ENCODE measurements at regions not wholly inside any gene's neighbourhood (a gene's known extent, or its start where the extent isn't known, plus 50 kb on each side); places are given as distances from the start of the nearest gene placed in this dataset.

DNA sequence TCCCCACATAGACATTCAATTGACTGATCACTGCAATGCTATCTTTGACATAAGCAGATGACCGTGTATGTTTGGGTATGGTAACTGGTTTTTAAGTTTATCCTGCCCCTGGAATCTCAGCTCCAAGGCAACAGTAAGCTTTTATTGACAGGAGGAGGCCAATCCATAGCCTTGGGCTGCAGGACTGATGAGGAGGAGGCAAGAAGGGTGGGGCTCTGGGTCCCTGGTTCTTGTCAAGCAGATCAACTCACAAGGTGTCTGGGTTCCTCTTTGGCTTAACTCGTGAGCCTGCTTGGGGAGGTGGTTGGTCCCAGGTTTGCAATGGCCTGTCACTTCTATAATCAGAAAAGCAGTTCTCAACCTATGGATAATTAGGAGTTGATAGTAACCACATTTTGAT, 113.2 kb upstream of the STX18 start:
- no peak overlapping the region for H2AFZ ChIP-seq
- no peaks in the 10 kb centered on the region for H3K36me3 ChIP-seq (replicated peaks; ENCODE audit: insufficient read depth, low read depth)
- H4K20me1 ChIP-seq (ENCODE audit: insufficient read depth, poor library complexity, severe bottlenecking) = no peaks in the 10 kb centered on the region
- no peaks in the 10 kb centered on the region for H3K9me3 ChIP-seq (ENCODE audit: low read depth)
- 40% methylated on average over 2 of the region's 2 CpGs for WGBS (ENCODE audit: low lambda C conversion rate, missing lambda C conversion rate)
- no peaks in the 10 kb centered on the region for H3K79me2 ChIP-seq
- H3K4me3 ChIP-seq = no peak overlapping the region
- H3K9me2 ChIP-seq (replicated peaks; ENCODE audit: insufficient read depth) = no peaks in the 10 kb centered on the region
- H3K27ac ChIP-seq = no peak overlapping the region
- TF ChIP-seq, protein P1, sequence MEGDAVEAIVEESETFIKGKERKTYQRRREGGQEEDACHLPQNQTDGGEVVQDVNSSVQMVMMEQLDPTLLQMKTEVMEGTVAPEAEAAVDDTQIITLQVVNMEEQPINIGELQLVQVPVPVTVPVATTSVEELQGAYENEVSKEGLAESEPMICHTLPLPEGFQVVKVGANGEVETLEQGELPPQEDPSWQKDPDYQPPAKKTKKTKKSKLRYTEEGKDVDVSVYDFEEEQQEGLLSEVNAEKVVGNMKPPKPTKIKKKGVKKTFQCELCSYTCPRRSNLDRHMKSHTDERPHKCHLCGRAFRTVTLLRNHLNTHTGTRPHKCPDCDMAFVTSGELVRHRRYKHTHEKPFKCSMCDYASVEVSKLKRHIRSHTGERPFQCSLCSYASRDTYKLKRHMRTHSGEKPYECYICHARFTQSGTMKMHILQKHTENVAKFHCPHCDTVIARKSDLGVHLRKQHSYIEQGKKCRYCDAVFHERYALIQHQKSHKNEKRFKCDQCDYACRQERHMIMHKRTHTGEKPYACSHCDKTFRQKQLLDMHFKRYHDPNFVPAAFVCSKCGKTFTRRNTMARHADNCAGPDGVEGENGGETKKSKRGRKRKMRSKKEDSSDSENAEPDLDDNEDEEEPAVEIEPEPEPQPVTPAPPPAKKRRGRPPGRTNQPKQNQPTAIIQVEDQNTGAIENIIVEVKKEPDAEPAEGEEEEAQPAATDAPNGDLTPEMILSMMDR (IDR thresholded peaks at IDR 0.05; ENCODE audit: poor library complexity) = no peak
- TF ChIP-seq EZH2phosphoT487 (IDR thresholded peaks at IDR 0.05; ENCODE audit: low read depth, severe bottlenecking, unreplicated experiment) = no peak
- TF ChIP-seq EZH2 (IDR thresholded peaks at IDR 0.05; ENCODE audit: borderline replicate concordance) = no peak
- no peaks in the 10 kb centered on the region for H3K27me3 ChIP-seq
- no peak for DNase-seq (ENCODE audit: low spot score)
- no peaks in the 10 kb centered on the region for H3K4me1 ChIP-seq (ENCODE audit: insufficient read depth)
- no peak overlapping the region for H3K4me2 ChIP-seq

DNA sequence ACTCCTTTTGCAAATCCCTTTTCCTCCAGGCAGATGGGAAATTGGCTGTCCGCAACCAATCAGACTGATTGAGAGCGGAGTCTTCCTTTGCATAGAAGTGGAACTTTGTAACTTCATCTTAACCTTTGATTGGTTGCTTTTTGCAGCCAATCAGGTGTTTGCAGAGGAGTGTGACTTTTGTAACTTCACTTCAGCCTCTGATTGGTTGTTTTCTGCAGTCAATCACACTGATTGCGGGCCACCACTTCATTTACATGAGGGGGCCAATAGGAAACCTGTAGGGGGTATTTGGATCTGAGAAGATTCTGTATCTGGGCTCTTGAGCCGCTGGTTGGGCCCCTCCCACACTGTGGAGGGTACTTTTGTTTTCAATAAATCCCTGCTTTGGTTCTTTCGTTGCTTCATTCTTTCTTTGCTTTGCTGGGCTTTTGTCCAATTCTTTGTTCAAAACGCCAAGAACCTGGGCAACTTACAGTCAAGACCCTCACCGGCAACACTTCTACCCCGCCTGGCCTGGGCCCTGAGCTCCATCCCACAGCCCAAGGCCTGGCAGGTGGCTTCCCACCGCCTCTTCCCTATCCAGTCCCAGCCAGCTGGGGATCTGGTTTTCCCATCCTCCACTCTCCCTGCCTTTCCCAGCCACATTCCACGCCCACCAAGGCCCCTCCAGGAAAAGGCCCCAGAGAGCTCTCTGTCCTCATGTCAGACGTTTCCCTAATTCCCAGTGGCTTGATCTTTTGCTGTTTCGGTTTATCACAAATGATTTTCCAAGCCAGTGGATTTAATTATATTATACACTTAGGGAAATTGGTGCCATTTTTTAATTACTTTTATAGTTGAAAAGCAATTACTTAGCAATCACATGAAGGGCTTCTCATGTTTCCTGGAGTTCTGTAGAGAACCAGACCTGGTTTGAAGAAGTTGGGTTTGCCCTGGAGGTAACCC, 110.2 kb upstream of the STX18 start:
- Histone ChIP-seq H3K4me1 (ENCODE audit: insufficient read depth) (no peaks in the 10 kb centered on the region), H3K9me3 (ENCODE audit: low read depth) (no peaks in the 10 kb centered on the region), H3K4me2 (no peak overlapping the region), H3K9me2 (replicated peaks; ENCODE audit: insufficient read depth) (no peaks in the 10 kb centered on the region), H3K4me3 (no peak overlapping the region), H2AFZ (no peak overlapping the region), H3K27ac (no peak overlapping the region), H4K20me1 (ENCODE audit: insufficient read depth, poor library complexity, severe bottlenecking) (no peaks in the 10 kb centered on the region), H3K79me2 (no peaks in the 10 kb centered on the region), H3K36me3 (replicated peaks; ENCODE audit: insufficient read depth, low read depth) (no peaks in the 10 kb centered on the region), H3K27me3 (no peaks in the 10 kb centered on the region)
- WGBS (ENCODE audit: low lambda C conversion rate, missing lambda C conversion rate) = 81% methylated on average over 12 of the region's 12 CpGs
- TF ChIP-seq EZH2 (IDR thresholded peaks at IDR 0.05; ENCODE audit: borderline replicate concordance) = no peak
- TF ChIP-seq EZH2phosphoT487 (IDR thresholded peaks at IDR 0.05; ENCODE audit: low read depth, severe bottlenecking, unreplicated experiment) = no peak
- TF ChIP-seq, protein P1 (IDR thresholded peaks at IDR 0.05; ENCODE audit: poor library complexity) = no peak
- DNase-seq (ENCODE audit: low spot score) = no peak

DNA sequence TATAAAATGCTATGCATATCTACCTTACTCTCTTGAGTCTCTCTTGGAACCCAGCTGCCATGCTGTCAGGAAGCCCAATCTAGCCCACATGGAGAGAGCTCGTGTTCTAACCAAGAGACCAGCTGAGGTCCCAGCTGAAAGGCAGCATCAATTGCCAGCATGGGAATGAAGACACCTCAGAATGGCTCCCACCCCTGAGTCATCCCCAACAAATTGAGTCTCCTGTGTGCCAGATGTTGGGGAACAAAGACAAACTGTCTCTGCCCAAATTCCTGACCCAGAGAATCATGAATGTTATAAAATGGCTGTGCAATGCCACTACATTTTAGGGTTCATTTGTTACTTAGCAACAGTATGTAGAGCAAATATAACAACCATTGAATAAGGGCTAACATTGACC, 105.2 kb upstream of the STX18 start:
- DNase-seq (ENCODE audit: low spot score) = no peak

More for the DNA sequence above, 105.2 kb upstream of the STX18 start:
- WGBS (ENCODE audit: low lambda C conversion rate, missing lambda C conversion rate) = 95% methylated on average over 1 of the region's 1 CpG
- H3K27me3 ChIP-seq = no peaks in the 10 kb centered on the region
- H3K27ac ChIP-seq = no peak overlapping the region
- H3K9me2 ChIP-seq (replicated peaks; ENCODE audit: insufficient read depth) = no peaks in the 10 kb centered on the region
- H3K36me3 ChIP-seq (replicated peaks; ENCODE audit: insufficient read depth, low read depth) = no peaks in the 10 kb centered on the region
- H3K4me2 ChIP-seq = no peak overlapping the region
- no peak for TF ChIP-seq EZH2phosphoT487 (IDR thresholded peaks at IDR 0.05; ENCODE audit: low read depth, severe bottlenecking, unreplicated experiment)
- TF ChIP-seq, protein P1 (IDR thresholded peaks at IDR 0.05; ENCODE audit: poor library complexity) = no peak
- TF ChIP-seq EZH2 (IDR thresholded peaks at IDR 0.05; ENCODE audit: borderline replicate concordance) = no peak
- H4K20me1 ChIP-seq (ENCODE audit: insufficient read depth, poor library complexity, severe bottlenecking) = no peaks in the 10 kb centered on the region
- H2AFZ ChIP-seq = no peak overlapping the region
- no peaks in the 10 kb centered on the region for H3K4me1 ChIP-seq (ENCODE audit: insufficient read depth)
- H3K9me3 ChIP-seq (ENCODE audit: low read depth) = no peaks in the 10 kb centered on the region
- no peak overlapping the region for H3K4me3 ChIP-seq
- H3K79me2 ChIP-seq = no peaks in the 10 kb centered on the region

All from hepatocyte (in vitro differentiated cells).